HepG2 (cell line): ENCODE measurements at regions not wholly inside any gene's neighbourhood (a gene's known extent, or its start where the extent isn't known, plus 50 kb on each side); places are given as distances from the start of the nearest gene placed in this dataset.

Experiments used
- ATAC-seq: fragments of 200-7000 bp; cut with Tn5 transposase; 3 replicates; pipeline ENCODE4 v1.9.1; 2020; ENCODE audit warnings: mild to moderate bottlenecking, moderate library complexity
- BruUV-seq: library from RNA; stranded (reverse); fragments of 400-500 nt; replicated peaks from 2 replicates; lab custom pipeline; 2021; lab: Mats Ljungman, UMichigan
- CTCF ChIA-PET: fragments of 300-600 bp; formaldehyde crosslinking; extraction: SDS; loops from one replicate; lab custom pipeline; 2021; ENCODE audit warnings: low total read pairs, inconsistent platforms, low intra/inter-chr PET ratio; lab: Yijun Ruan, JAX
- POLR2A ChIA-PET: fragments of 350-600 bp; sonication (Branson Sonifier 250); formaldehyde crosslinking; loops from one replicate; lab custom pipeline; 2020; ENCODE audit warnings: antibody characterized with exemption, inconsistent platforms; lab: Yijun Ruan, JAX
- DNase-seq: peaks from one replicate; pipeline ENCODE4 v3.0.0-alpha.2; 2015; ENCODE audit warnings: low spot score
- FAIRE-seq: peaks from 3 replicates; lab custom pipeline; 2011; peaks lifted over from hg19 to GRCh38; lab: Jason Lieb, UNC
- H2AFZ ChIP-seq: one replicate; pipeline ENCODE4 v1.6.1; 2011; ENCODE audit warnings: low read length, inconsistent platforms
- H3K27ac ChIP-seq: fragments of 300-600 bp; 3 replicates; pipeline ENCODE4 v1.8.0; 2011; ENCODE audit warnings: mixed run types, mild to moderate bottlenecking, mixed read lengths, low read length, inconsistent platforms; ENCODE audit not compliant: insufficient read depth; ENCODE audit errors: extremely low read length
- H3K27me3 ChIP-seq, 2 experiments: fragments of 200-600 bp in 1 of 2; 2 replicates in 1 of 2; 3 replicates in 1 of 2; pipeline versions ENCODE4 v1.6.0 to v1.8.0; 2011; ENCODE audit warnings: low read length in 2 of 2, mild to moderate bottlenecking in 2 of 2, moderate library complexity in 2 of 2, inconsistent platforms in 1 of 2; ENCODE audit not compliant: insufficient read depth in 2 of 2, control insufficient read depth in 1 of 2
- H3K36me3 ChIP-seq, 2 experiments: fragments of 200-600 bp in 1 of 2; replicated peaks in 1 of 2; 2 replicates in 1 of 2; 3 replicates in 1 of 2; pipeline versions ENCODE4 v1.5.1 to v1.8.0; 2011; ENCODE audit warnings: low read length in 2 of 2, inconsistent platforms in 1 of 2; ENCODE audit not compliant: insufficient read depth in 2 of 2, control insufficient read depth in 1 of 2
- H3K4me1 ChIP-seq: 2 replicates; pipeline ENCODE4 v1.5.1; 2012; ENCODE audit warnings: low read length, inconsistent platforms; ENCODE audit not compliant: insufficient read depth
- H3K4me2 ChIP-seq: 2 replicates; pipeline ENCODE4 v1.6.0; 2011; ENCODE audit warnings: low read depth, low read length, inconsistent platforms
- H3K4me3 ChIP-seq, 3 experiments: fragments of 200-600 bp in 1 of 3; sonication (generic), shearing (Covaris generic) in 1 of 3; replicated peaks in 1 of 3; 2 replicates each; pipeline ENCODE4 v1.5.1; 2011 to 2016; ENCODE audit warnings: low read length in 3 of 3, inconsistent platforms in 2 of 3, low read depth in 2 of 3, mild to moderate bottlenecking in 2 of 3, control low read depth in 1 of 3, mixed read lengths in 1 of 3; ENCODE audit not compliant: insufficient read depth in 1 of 3
- H3K79me2 ChIP-seq: one replicate; pipeline ENCODE4 v1.6.1; 2011; ENCODE audit warnings: low read length, inconsistent platforms; ENCODE audit not compliant: insufficient read depth
- H3K9ac ChIP-seq: 2 replicates; pipeline ENCODE4 v1.6.0; 2011; ENCODE audit warnings: mild to moderate bottlenecking, low read depth, low read length, inconsistent platforms; ENCODE audit not compliant: insufficient read depth
- H3K9me3 ChIP-seq: 2 replicates; pipeline ENCODE4 v1.5.1; 2012; ENCODE audit warnings: mild to moderate bottlenecking, low read length
- H4K20me1 ChIP-seq: 2 replicates; pipeline ENCODE4 v1.6.0; 2011; ENCODE audit warnings: inconsistent platforms, mild to moderate bottlenecking, low read length, moderate library complexity; ENCODE audit not compliant: insufficient read depth
- ARID2 ChIP-seq: sonication (generic); formaldehyde crosslinking; IDR thresholded peaks from 2 replicates; pipeline ENCODE4 v1.8.1; 2022; ENCODE audit warnings: mild to moderate bottlenecking, missing genetic modification reagents, borderline replicate concordance
- FOXK2 ChIP-seq: fragments of 450-650 bp; IDR thresholded peaks from 2 replicates; pipeline ENCODE4 v1.6.1; 2016
- JARID2 ChIP-seq: sonication (generic); formaldehyde crosslinking; IDR thresholded peaks from 2 replicates; pipeline ENCODE4 v1.8.1; 2023; ENCODE audit warnings: missing genetic modification reagents, inconsistent platforms; ENCODE audit not compliant: insufficient replicate concordance
- KDM3A ChIP-seq: IDR thresholded peaks from 2 replicates; pipeline ENCODE4 v1.6.1; 2018; ENCODE audit warnings: low read depth, missing compliant biosample characterization
- KDM5A ChIP-seq: fragments of 200-600 bp; sonication (generic); IDR thresholded peaks from 2 replicates; pipeline ENCODE4 v1.7.0; 2018; ENCODE audit warnings: antibody characterized with exemption, mild to moderate bottlenecking, low read length, borderline replicate concordance
- MED13 ChIP-seq: sonication (generic); formaldehyde crosslinking; IDR thresholded peaks from 2 replicates; pipeline ENCODE4 v1.5.0; 2020; ENCODE audit warnings: missing genetic modification reagents
- MXI1 ChIP-seq: IDR thresholded peaks from 3 replicates; pipeline ENCODE4 v1.6.1; 2012; ENCODE audit warnings: low read depth, low read length, inconsistent platforms, borderline replicate concordance
- NFE2L1 ChIP-seq: sonication (generic); formaldehyde crosslinking; IDR thresholded peaks from 2 replicates; pipeline ENCODE4 v1.4.0; 2020; ENCODE audit warnings: missing genetic modification reagents, mild to moderate bottlenecking, borderline replicate concordance
- RBM39 ChIP-seq: fragments of 200-400 bp; formaldehyde crosslinking; IDR thresholded peaks from one replicate; pipeline ENCODE4 v1.6.1; 2018; ENCODE audit warnings: antibody characterized with exemption, mild to moderate bottlenecking, low read depth, low read length; ENCODE audit not compliant: poor library complexity, severe bottlenecking
- TOPORS ChIP-seq: sonication (generic); formaldehyde crosslinking; IDR thresholded peaks from 2 replicates; pipeline ENCODE4 v1.8.0; 2023; ENCODE audit warnings: mild to moderate bottlenecking, missing genetic modification reagents
- TP53 ChIP-seq: sonication (generic); formaldehyde crosslinking; conservative IDR thresholded peaks from 2 replicates; pipeline ENCODE4 v1.4.0; 2020; ENCODE audit warnings: missing genetic modification reagents
- TSC22D2 ChIP-seq: sonication (generic); formaldehyde crosslinking; IDR thresholded peaks from 2 replicates; pipeline ENCODE4 v1.5.1; 2020; ENCODE audit warnings: missing genetic modification reagents, mild to moderate bottlenecking, borderline replicate concordance
- U2AF1 ChIP-seq: fragments of 200-400 bp; formaldehyde crosslinking; optimal IDR thresholded peaks from 2 replicates; pipeline ENCODE3; 2017; ENCODE audit warnings: mild to moderate bottlenecking, low read depth, low read length
- ZKSCAN5 ChIP-seq: sonication (generic); formaldehyde crosslinking; IDR thresholded peaks from 2 replicates; pipeline ENCODE4 v1.5.1; 2020; ENCODE audit warnings: mild to moderate bottlenecking, missing genetic modification reagents
- ZNF124 ChIP-seq: sonication (generic); formaldehyde crosslinking; IDR thresholded peaks from 2 replicates; pipeline ENCODE4 v1.4.0; 2020; ENCODE audit warnings: missing genetic modification reagents
- ZNF160 ChIP-seq: sonication (generic); formaldehyde crosslinking; IDR thresholded peaks from 2 replicates; pipeline ENCODE4 v1.8.0; 2022; ENCODE audit warnings: mild to moderate bottlenecking, inconsistent platforms, missing genetic modification reagents
- ZNF496 ChIP-seq: sonication (generic); formaldehyde crosslinking; IDR thresholded peaks from 2 replicates; pipeline ENCODE4 v1.8.1; 2023; ENCODE audit warnings: mild to moderate bottlenecking, moderate library complexity, missing genetic modification reagents; ENCODE audit not compliant: insufficient replicate concordance
- ZNF557 ChIP-seq: sonication (generic); formaldehyde crosslinking; IDR thresholded peaks from 2 replicates; pipeline ENCODE4 v1.4.0; 2020; ENCODE audit warnings: missing genetic modification reagents
- ZNF562 ChIP-seq: sonication (generic); formaldehyde crosslinking; IDR thresholded peaks from 2 replicates; pipeline ENCODE4 v1.8.0; 2022; ENCODE audit warnings: missing genetic modification reagents, borderline replicate concordance
- ZNF616 ChIP-seq: sonication (generic); formaldehyde crosslinking; IDR thresholded peaks from 2 replicates; pipeline ENCODE4 v1.5.0; 2020; ENCODE audit warnings: low read depth, mild to moderate bottlenecking, missing genetic modification reagents
- ZNF790 ChIP-seq: sonication (generic); formaldehyde crosslinking; IDR thresholded peaks from 2 replicates; pipeline ENCODE4 v1.8.0; 2022; ENCODE audit warnings: missing genetic modification reagents, mild to moderate bottlenecking, borderline replicate concordance
- WGBS: methylation state at CpG from one replicate; pipeline ENCODE4 v1.1.6; 2017; ENCODE audit warnings: low lambda C conversion rate; 5-methylcytosine and 5-hydroxymethylcytosine counted together
- in situ Hi-C: cut with HindIII; loops from 2 replicates; pipeline ENCODE4 v1.10.0; 2017; ENCODE audit warnings: low pct_unique_long_range_greater_than_20kb; ENCODE audit not compliant: extremely low pct_ligation_motif_present
- intact Hi-C: fragments of 100-400 bp; cut with micrococcal nuclease; formaldehyde crosslinking; loops from one replicate; pipeline ENCODE4 v1.10.0; 2022; ENCODE audit not compliant: unreplicated experiment
- TF ChIP-seq, protein P1 (sequence below): sonication (generic); formaldehyde crosslinking; conservative IDR thresholded peaks from 2 replicates; pipeline ENCODE4 v1.4.0; 2020; ENCODE audit warnings: missing genetic modification reagents
- TF ChIP-seq, protein P2 (sequence below): sonication (generic); formaldehyde crosslinking; IDR thresholded peaks from 2 replicates; pipeline ENCODE4 v1.4.0; 2020; ENCODE audit warnings: missing genetic modification reagents
- TF ChIP-seq, protein P3 (sequence below): sonication (generic); formaldehyde crosslinking; IDR thresholded peaks from 2 replicates; pipeline ENCODE4 v1.8.0; 2022; ENCODE audit warnings: mild to moderate bottlenecking, missing genetic modification reagents, moderate library complexity

DNA sequence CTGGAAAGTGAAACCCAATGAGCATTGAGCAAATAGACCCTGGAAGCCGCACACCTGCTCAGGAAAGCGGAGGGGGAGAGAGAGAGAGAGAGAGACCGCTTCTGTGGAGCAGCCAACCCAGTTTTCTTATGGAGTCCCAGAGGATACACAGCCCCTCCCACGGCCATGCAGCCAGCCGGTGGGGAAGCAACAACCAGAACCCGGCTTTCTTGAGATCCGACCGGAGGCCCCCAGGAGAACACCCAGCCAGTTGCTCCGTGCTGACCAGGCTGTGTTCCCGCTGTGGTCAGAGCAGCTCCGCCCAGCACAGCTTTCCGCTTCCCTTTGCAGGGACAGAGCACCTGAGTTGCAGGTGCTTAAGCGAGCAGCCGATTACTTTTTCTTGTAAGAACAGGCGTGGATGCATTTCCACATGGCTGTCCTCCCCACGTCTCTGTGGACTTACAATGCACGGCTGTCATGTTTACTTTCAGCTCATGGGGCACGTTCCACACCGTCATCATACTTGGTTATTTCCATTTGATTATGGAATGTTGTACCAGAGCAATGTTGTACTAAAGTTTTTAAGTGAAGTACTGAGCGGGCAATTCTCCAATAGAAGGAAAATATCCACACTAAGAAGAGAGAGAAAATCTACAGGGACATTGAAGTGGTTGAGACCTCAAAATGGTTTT lies 381.9 kb downstream of the THBS2 start (continued):
- TF ChIP-seq KDM3A (no peak), ARID2 (CRISPR knock-in tag) (no peak), RBM39 (no peak), ZKSCAN5 (no peak), ZNF124 (CRISPR knock-in tag) (no peak), TOPORS (CRISPR knock-in tag) (no peak), JARID2 (CRISPR knock-in tag) (no peak), ZNF616 (no peak), U2AF1 (no peak), MXI1 (no peak)
- TF ChIP-seq, protein P1, sequence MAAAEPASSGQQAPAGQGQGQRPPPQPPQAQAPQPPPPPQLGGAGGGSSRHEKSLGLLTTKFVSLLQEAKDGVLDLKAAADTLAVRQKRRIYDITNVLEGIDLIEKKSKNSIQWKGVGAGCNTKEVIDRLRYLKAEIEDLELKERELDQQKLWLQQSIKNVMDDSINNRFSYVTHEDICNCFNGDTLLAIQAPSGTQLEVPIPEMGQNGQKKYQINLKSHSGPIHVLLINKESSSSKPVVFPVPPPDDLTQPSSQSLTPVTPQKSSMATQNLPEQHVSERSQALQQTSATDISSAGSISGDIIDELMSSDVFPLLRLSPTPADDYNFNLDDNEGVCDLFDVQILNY (CRISPR knock-in tag) = no peak

DNA sequence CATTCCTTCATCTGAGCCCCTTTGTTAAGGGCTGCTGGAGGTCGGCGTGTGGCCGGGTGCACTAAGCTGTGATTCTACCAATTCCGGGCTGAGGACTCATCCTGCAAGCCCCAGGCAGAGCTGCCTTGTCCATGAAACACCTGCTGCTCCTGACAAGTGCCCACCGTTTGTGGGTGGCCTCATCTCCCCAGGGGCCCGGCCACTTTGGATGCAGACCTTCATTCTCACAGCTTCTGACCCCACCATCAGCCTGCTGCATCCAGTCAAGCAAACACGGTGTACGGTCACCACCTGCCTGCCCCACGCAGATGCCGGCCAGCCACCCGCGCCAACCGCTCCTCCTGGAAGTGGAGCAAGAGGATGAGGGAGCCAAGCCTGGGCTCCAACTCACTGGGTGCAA lies 382.7 kb downstream of the THBS2 start:
- ChIA-PET POLR2A (no interaction called here), CTCF (no interaction called here)
- Histone ChIP-seq H3K27me3 (peaks cover 13 to 76% of the 10 kb centered on the region in 2 experiments), H3K9ac (no peak overlapping the region), H4K20me1 (no peaks in the 10 kb centered on the region), H3K36me3 (no peaks in the 10 kb centered on the region), H3K4me2 (no peak overlapping the region), H3K9me3 (no peaks in the 10 kb centered on the region), H3K79me2 (no peaks in the 10 kb centered on the region), H3K4me3 (no peak overlapping the region), H2AFZ (no peak overlapping the region), H3K4me1 (no peaks in the 10 kb centered on the region), H3K27ac (no peak overlapping the region)
- intact Hi-C loops (no loop called here), in situ Hi-C loops (no loop called here)
- FAIRE-seq (no peak), DNase-seq (no peak), ATAC-seq (no peak)
- no TSS peak for BruUV-seq
- 40% methylated on average over 13 of the region's 13 CpGs for WGBS
- TF ChIP-seq ZNF496 (no peak), NFE2L1 (no peak), ZNF790 (CRISPR knock-in tag) (no peak), FOXK2 (no peak), TSC22D2 (CRISPR knock-in tag) (no peak), ZNF160 (CRISPR knock-in tag) (no peak), KDM5A (no peak), ZNF557 (CRISPR knock-in tag) (no peak), TP53 (CRISPR knock-in tag) (no peak), MED13 (CRISPR knock-in tag) (no peak), ZNF562 (CRISPR knock-in tag) (no peak)
- TF ChIP-seq, protein P2, sequence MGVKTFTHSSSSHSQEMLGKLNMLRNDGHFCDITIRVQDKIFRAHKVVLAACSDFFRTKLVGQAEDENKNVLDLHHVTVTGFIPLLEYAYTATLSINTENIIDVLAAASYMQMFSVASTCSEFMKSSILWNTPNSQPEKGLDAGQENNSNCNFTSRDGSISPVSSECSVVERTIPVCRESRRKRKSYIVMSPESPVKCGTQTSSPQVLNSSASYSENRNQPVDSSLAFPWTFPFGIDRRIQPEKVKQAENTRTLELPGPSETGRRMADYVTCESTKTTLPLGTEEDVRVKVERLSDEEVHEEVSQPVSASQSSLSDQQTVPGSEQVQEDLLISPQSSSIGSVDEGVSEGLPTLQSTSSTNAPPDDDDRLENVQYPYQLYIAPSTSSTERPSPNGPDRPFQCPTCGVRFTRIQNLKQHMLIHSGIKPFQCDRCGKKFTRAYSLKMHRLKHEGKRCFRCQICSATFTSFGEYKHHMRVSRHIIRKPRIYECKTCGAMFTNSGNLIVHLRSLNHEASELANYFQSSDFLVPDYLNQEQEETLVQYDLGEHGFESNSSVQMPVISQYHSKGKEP = no peak
- TF ChIP-seq, protein P3, sequence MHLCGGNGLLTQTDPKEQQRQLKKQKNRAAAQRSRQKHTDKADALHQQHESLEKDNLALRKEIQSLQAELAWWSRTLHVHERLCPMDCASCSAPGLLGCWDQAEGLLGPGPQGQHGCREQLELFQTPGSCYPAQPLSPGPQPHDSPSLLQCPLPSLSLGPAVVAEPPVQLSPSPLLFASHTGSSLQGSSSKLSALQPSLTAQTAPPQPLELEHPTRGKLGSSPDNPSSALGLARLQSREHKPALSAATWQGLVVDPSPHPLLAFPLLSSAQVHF (CRISPR knock-in tag) = no peak
